ENCODE measurements at regions not wholly inside any gene's neighbourhood (a gene's known extent, or its start where the extent isn't known, plus 50 kb on each side); places are given as distances from the start of the nearest gene placed in this dataset.

DNA sequence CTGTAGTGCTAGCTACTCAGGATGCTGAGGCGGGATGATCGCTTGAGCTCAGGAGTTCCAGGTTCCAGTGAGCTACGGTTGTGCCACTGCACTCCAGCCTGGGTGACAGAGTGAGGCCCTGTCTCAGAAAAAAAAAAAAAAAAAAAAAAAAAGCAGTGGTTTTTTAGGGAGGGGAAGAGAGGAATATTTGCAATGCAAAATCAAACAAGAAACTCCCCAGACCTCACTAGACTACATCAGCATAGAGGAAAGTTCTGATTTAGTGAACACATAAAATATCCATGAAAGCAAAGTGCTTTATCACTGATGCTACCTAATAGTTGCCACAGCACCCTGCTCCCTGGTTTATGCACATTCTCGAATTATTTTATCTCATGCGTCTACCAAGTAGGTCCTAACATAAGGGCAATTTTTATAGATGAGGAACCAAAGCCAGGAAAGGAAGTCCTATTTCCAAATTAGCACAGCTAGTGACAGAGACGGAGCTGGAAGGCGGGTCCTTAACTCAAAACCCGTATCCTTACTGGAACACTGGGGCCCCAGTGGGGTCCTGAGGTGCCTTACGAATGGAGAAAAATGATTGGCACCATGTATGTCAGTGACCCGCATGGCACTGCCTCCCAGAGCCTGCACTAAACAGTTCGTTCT is 50.7 kb upstream of the GPR157 start:
- Histone ChIP-seq H3K9me3 (ENCODE audit: severe bottlenecking) (peaks cover 5% of the 10 kb centered on the region), H3K4me3 (ENCODE audit: low read depth, low read length) (no peak overlapping the region), H3K27ac (no peak overlapping the region), H3K36me3 (peaks cover 77% of the 10 kb centered on the region), H3K27me3 (ENCODE audit: insufficient read depth, low read depth, severe bottlenecking) (no peaks in the 10 kb centered on the region)
- no peak for DNase-seq
- TF ChIP-seq, protein P1, sequence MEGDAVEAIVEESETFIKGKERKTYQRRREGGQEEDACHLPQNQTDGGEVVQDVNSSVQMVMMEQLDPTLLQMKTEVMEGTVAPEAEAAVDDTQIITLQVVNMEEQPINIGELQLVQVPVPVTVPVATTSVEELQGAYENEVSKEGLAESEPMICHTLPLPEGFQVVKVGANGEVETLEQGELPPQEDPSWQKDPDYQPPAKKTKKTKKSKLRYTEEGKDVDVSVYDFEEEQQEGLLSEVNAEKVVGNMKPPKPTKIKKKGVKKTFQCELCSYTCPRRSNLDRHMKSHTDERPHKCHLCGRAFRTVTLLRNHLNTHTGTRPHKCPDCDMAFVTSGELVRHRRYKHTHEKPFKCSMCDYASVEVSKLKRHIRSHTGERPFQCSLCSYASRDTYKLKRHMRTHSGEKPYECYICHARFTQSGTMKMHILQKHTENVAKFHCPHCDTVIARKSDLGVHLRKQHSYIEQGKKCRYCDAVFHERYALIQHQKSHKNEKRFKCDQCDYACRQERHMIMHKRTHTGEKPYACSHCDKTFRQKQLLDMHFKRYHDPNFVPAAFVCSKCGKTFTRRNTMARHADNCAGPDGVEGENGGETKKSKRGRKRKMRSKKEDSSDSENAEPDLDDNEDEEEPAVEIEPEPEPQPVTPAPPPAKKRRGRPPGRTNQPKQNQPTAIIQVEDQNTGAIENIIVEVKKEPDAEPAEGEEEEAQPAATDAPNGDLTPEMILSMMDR (IDR thresholded peaks at IDR 0.05; ENCODE audit: low read depth, low read length) = no peak

DNA sequence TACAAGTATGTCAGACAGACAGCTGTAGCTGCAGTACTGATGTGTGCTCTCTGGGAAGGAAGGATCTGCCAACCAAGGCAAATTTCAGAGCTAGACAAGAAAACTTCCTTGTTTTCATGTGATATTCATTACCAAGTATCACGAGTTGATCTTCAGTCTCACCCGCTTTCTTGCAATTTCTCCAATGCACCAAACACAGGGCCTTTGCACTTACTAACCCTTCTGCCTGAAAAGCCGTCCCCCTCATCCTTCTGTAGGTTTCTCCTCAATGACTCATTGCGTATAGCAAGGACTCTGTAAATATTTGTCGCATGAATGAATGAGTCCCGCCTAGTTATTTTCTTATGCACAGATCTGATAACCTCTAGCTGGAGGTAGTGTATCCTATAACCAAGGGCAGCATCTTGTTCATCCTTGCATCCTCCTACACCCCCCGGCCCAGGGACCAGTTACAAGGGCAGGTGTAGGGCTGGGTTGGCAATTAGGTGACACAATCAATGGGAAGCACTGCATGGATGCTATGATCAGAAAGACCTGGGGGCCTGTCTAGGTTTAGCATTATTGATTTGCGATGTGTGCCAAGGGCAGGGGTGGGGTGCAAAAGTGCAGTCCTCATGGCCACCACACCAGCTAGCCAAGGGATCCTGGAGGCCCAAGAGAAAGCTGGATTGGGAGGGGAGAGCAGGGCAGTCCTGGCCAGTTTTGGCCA is 51.4 kb upstream of the GPR157 start:
- Histone ChIP-seq H3K9me3 (ENCODE audit: severe bottlenecking) (no peaks in the 10 kb centered on the region), H3K36me3 (peaks cover 77% of the 10 kb centered on the region), H3K4me3 (ENCODE audit: low read depth, low read length) (no peak overlapping the region), H3K27me3 (ENCODE audit: insufficient read depth, low read depth, severe bottlenecking) (no peaks in the 10 kb centered on the region), H3K27ac (no peak overlapping the region)
- DNase-seq = no peak
- TF ChIP-seq, protein P1 (IDR thresholded peaks at IDR 0.05; ENCODE audit: low read depth, low read length) = no peak

DNA sequence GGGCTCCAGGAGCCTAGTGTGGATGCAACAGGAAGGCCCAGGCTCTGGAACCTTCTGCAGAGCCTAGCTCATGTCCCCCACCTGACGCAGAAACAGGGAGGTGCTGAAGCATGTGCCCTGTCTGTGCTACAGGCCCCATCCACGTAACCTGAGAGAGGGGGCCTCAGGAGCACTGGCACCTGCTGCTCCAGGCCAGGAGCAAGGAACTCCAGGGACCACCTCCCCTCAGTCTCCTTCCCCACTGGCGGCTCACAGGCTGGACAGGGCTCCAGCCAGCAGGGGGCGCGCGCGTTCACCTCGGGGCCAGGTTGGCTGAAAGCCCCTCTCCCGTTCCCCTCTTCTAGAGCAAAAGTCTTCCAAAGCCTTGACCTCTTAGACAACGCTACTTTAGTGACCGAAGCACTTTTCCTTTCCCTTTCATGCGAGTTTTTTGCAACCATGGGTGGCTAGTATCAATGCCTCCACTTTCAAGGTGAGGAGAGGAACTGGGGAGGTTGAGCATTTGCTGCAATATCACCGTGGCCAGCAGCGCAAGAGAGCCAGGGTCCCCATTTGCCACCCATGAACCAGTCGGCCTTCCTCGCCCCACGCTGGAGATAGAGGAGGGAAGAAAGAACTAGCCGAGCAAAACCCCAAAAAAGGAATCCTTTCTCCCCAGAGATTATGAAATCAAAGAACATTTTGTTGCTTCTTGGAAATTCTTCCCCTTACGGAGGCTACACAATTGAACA is 52.4 kb upstream of the GPR157 start:
- TF ChIP-seq, protein P1 (IDR thresholded peaks at IDR 0.05; ENCODE audit: low read depth, low read length) = peak; percentile 93
- H3K27ac ChIP-seq = peak overlapping the region; percentile 95
- DNase-seq = peak; percentile 82
- peaks cover 74% of the 10 kb centered on the region for H3K36me3 ChIP-seq
- no peaks in the 10 kb centered on the region for H3K27me3 ChIP-seq (ENCODE audit: insufficient read depth, low read depth, severe bottlenecking)
- H3K4me3 ChIP-seq (ENCODE audit: low read depth, low read length) = peak overlapping the region; percentile 79
- H3K9me3 ChIP-seq (ENCODE audit: severe bottlenecking) = no peaks in the 10 kb centered on the region

DNA sequence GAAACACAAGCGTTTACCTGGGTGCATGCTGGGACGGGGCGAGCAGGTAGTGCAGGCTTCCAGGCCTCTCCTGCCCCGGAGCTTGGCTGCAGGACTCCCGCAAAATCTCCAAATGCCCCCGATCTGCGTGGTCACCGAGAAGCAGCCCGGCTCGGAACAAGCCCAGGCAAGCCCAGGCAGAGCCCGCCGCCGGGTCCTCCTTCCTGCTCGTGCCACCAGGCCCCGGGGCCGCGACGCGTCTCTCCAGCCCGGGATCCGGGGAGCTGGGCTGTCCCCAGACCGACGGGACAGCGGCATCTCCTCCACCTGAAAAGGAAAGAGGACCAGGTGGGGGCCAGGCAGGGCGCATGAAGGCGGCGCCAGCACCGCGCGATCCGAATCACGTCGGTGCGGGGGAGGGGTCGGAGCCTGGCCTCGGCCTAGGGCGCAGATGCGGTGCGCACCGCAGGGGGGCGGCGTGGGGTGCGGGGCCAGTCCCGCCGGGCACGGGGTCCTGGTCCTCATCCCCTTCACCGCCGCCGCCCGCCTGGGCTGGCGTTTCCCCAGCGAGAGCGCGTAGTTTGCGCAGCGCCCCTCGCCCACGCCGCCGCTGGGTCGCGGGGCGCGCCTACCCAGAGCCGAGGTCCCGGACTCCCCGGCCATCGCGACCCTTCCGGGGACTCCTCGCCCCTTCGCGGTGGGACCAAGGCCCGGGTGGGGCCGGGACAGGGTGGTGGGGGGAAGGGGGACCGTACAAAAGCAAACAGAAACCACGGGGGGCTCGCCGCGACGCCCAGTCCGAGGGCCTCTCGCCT is 52.4 kb upstream of the H6PD start:
- H3K27ac ChIP-seq = peak overlapping the region; percentile 95
- H3K4me3 ChIP-seq (ENCODE audit: low read depth, low read length) = peak overlapping the region; percentile 79
- H3K27me3 ChIP-seq (ENCODE audit: insufficient read depth, low read depth, severe bottlenecking) = no peaks in the 10 kb centered on the region

DNA sequence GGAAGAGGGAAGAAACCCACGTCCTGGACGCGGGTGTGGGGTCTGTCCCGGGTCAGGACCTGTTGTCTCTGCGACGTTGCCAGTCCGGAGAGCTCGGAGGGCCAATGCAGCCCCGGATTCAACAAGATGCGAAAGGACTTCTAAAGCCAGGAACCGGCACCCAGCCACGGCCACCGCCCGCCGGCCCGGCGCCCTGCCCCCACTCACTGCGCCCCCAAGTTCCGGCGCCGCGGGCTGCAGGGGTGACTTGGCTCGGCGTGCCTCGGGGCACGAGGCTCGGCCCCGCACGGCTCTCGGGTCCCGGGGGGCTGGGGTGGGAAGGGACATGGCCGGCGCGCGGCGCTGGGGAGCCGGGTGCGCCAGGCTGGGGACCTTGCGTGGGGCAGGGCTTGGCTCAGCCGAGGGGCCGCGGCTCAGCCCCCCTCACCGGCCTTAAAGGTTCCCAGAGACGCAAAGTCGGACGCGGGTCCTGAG is 51.8 kb upstream of the H6PD start:
- DNase-seq = no peak
- H3K27me3 ChIP-seq (ENCODE audit: insufficient read depth, low read depth, severe bottlenecking) = no peaks in the 10 kb centered on the region
- H3K9me3 ChIP-seq (ENCODE audit: severe bottlenecking) = no peaks in the 10 kb centered on the region
- peak overlapping the region; percentile 79 for H3K4me3 ChIP-seq (ENCODE audit: low read depth, low read length)
- peaks cover 61% of the 10 kb centered on the region for H3K36me3 ChIP-seq
- TF ChIP-seq, protein P1 (IDR thresholded peaks at IDR 0.05; ENCODE audit: low read depth, low read length) = no peak
- H3K27ac ChIP-seq = peak overlapping the region; percentile 95

More for the DNA sequence above, 52.4 kb upstream of the H6PD start:
- TF ChIP-seq, protein P1 (IDR thresholded peaks at IDR 0.05; ENCODE audit: low read depth, low read length) = peak; percentile 48
- H3K9me3 ChIP-seq (ENCODE audit: severe bottlenecking) = no peaks in the 10 kb centered on the region
- H3K36me3 ChIP-seq = peaks cover 66% of the 10 kb centered on the region
- DNase-seq = peak; percentile 80

Measured in WERI-Rb-1 (cell line).